Stomach (tissue), 4 donors: ENCODE measurements at regions not wholly inside any gene's neighbourhood (a gene's known extent, or its start where the extent isn't known, plus 50 kb on each side); places are given as distances from the start of the nearest gene placed in this dataset.

ENCODE experiments used
- EP300 ChIP-seq: sonication (generic); formaldehyde crosslinking; IDR thresholded peaks from one replicate; pipeline ENCODE4 v1.6.1; 2017; ENCODE audit warnings: antibody characterized with exemption
- POLR2A ChIP-seq, 4 donors: fragments of 450-650 bp; IDR thresholded peaks; one replicate each; pipeline ENCODE4 v1.6.1; 2016; ENCODE audit warnings: antibody characterized with exemption in 4 of 4, control low read depth in 2 of 4, mild to moderate bottlenecking in 1 of 4, moderate library complexity in 1 of 4
- TF ChIP-seq, protein P1 (sequence below), 7 experiments: fragments of 450-650 bp in 4 of 7; fragments of 200-600 bp in 3 of 7; sonication (generic) in 3 of 7; IDR thresholded peaks; one replicate each; pipeline ENCODE4 v1.5.1; 2016 to 2019; ENCODE audit warnings: antibody characterized with exemption in 7 of 7, control low read depth in 2 of 7, mild to moderate bottlenecking in 1 of 7

DNA sequence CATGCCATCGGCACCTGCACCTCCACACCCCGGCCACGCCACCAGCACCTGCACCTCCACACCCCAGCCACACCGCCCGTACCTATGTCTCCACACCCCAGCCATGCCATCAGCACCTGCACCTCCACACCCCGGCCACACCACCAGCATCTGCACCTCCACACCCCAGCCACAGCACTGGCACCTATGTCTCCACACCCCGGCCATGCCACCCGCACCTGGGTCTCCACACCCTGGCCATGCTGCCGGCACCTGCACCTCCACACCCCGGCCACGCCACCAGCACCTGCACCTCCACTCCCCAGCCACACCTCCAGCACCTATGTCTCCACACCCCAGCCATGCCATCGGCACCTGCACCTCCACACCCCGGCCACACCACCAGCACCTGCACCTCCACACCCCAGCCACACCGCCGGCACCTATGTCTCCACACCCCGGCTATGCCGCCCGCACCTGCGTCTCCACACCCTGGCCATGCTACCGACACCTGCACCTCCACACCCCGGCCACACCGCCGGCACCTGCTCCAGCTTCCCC lies 390.3 kb upstream of the MYT1L start:
- TF ChIP-seq POLR2A (IDR thresholded peaks at IDR 0.05), result no peak
- TF ChIP-seq EP300, result no peak
- TF ChIP-seq, protein P1, sequence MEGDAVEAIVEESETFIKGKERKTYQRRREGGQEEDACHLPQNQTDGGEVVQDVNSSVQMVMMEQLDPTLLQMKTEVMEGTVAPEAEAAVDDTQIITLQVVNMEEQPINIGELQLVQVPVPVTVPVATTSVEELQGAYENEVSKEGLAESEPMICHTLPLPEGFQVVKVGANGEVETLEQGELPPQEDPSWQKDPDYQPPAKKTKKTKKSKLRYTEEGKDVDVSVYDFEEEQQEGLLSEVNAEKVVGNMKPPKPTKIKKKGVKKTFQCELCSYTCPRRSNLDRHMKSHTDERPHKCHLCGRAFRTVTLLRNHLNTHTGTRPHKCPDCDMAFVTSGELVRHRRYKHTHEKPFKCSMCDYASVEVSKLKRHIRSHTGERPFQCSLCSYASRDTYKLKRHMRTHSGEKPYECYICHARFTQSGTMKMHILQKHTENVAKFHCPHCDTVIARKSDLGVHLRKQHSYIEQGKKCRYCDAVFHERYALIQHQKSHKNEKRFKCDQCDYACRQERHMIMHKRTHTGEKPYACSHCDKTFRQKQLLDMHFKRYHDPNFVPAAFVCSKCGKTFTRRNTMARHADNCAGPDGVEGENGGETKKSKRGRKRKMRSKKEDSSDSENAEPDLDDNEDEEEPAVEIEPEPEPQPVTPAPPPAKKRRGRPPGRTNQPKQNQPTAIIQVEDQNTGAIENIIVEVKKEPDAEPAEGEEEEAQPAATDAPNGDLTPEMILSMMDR (IDR thresholded peaks at IDR 0.05), result no peak
